ENCODE measurements at regions not wholly inside any gene's neighbourhood (a gene's known extent, or its start where the extent isn't known, plus 50 kb on each side); places are given as distances from the start of the nearest gene placed in this dataset.

GRCh38 chr2:200225951-200226350, 80.5 kb upstream of the SPATS2L start:
- no peak overlapping the region for H3K4me3 ChIP-seq (ENCODE audit: control insufficient read depth, low read depth, low read length)
- DNase-seq (ENCODE audit: low read depth), result no peak
- no peak for TF ChIP-seq CTCF (IDR thresholded peaks at IDR 0.05; ENCODE audit: control insufficient read depth, insufficient read depth, low read depth, low read length, missing control alignments)

- H3K4me3 ChIP-seq (ENCODE audit: control insufficient read depth, low read depth, low read length), result no peak overlapping the region
- no peak for TF ChIP-seq CTCF (IDR thresholded peaks at IDR 0.05; ENCODE audit: control insufficient read depth, insufficient read depth, low read depth, low read length, missing control alignments)
- no peak for DNase-seq (ENCODE audit: low read depth)
These were observed 79.8 kb upstream of the SPATS2L start for GRCh38 chr2:200226451-200227426.

- no peak for TF ChIP-seq CTCF (IDR thresholded peaks at IDR 0.05; ENCODE audit: control insufficient read depth, insufficient read depth, low read depth, low read length, missing control alignments)
- no peak for DNase-seq (ENCODE audit: low read depth)
- H3K4me3 ChIP-seq (ENCODE audit: control insufficient read depth, low read depth, low read length), result no peak overlapping the region
These were observed 75.8 kb upstream of the SPATS2L start for GRCh38 chr2:200230716-200231115.

- no peak overlapping the region for H3K4me3 ChIP-seq (ENCODE audit: control insufficient read depth, low read depth, low read length)
- TF ChIP-seq CTCF (IDR thresholded peaks at IDR 0.05; ENCODE audit: control insufficient read depth, insufficient read depth, low read depth, low read length, missing control alignments), result no peak
- DNase-seq (ENCODE audit: low read depth), result no peak
These were observed 71.0 kb upstream of the SPATS2L start for GRCh38 chr2:200235533-200235932.

GRCh38 chr2:200239216-200239615, 67.3 kb upstream of the SPATS2L start:
- H3K4me3 ChIP-seq (ENCODE audit: control insufficient read depth, low read depth, low read length), result no peak overlapping the region
- no peak for DNase-seq (ENCODE audit: low read depth)
- TF ChIP-seq CTCF (IDR thresholded peaks at IDR 0.05; ENCODE audit: control insufficient read depth, insufficient read depth, low read depth, low read length, missing control alignments), result no peak

GRCh38 chr2:200242570-200242969, 63.9 kb upstream of the SPATS2L start:
- H3K4me3 ChIP-seq (ENCODE audit: control insufficient read depth, low read depth, low read length), result no peak overlapping the region
- no peak for DNase-seq (ENCODE audit: low read depth)
- no peak for TF ChIP-seq CTCF (IDR thresholded peaks at IDR 0.05; ENCODE audit: control insufficient read depth, insufficient read depth, low read depth, low read length, missing control alignments)

Measured in AG09309 (cell line).